Posterior vena cava (tissue), 2 donors: ENCODE measurements at regions not wholly inside any gene's neighbourhood (a gene's known extent, or its start where the extent isn't known, plus 50 kb on each side); places are given as distances from the start of the nearest gene placed in this dataset.
"Not testable (repeated sequence)": the region's sequence is repeated elsewhere in the genome, so short reads cannot be mapped to it uniquely, and the experiment has no call there.

ENCODE experiments used
- DNase-seq: peaks from one replicate; pipeline ENCODE4 v3.0.0-alpha.2; 2020; ENCODE audit warnings: low spot score
- intact Hi-C, 2 donors: fragments of 100-400 bp; cut with DNase I; formaldehyde crosslinking; loops; one replicate each; pipeline versions ENCODE4 v1.14.1 to v1.14.2; 2022 to 2023
- donor health status: DM: yes; HTN: yes; CAD: no.
- donor health status: DM: yes; HTN: yes; CAD: no.

DNA sequence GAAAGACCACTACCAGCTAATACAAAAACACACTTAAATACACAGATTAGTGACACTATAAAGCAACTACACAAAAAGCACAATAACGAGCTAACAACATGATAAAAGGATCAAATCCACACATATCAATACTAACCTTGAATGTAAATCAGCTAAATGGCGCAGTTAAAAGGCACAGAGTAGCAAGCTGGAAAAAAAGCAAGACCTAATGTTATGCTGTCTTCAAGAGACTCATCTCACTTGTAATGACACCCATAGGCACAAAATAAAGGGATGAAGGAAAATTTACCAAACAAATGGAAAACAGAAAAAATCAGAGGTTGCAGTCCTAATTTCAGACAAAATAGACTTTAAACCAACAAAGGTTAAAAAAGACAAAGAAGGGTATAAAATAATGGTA, 86.3 kb downstream of the NUS1 start:
- no peak for DNase-seq
- intact Hi-C loops, result no loop called here

DNA sequence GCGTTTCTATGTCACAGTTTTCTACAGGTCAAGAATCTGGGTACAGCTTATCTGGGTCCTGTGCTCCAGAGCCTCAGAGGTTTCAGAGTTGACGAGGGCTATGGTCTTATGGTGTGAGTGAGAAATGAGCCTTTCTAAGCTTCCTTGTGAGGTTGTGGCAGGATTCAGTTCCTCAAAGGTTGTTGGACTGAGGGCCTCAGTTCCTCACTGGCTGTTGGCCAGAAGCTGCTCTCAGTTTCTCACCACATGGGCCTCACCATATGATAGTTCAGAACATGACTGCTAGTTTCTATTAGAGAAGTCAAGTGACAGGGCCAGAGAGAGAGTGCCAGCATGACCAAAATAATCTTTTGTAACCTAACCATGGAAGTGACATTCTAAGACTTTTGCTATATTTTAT, 96.1 kb downstream of the NUS1 start:
- intact Hi-C loops, result no loop called here
- no peak for DNase-seq

DNA sequence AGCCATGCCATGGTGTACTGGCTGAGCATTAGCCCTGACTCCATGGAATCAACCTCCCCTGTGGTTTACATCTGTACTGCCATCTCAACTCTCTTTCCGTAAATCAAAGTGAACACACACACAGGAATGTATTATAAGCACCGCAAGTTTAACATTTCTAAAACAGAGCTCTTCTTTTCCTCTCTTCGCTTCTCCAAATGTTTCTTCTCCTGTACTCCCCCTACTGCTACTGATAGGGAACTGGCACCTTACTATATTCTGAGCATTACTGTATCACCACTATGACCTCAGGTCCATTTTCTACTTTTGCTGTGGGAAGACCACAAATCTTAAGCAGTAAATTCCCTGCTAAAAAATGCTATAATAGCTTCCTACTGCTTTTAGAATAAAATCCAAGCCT, 101.2 kb downstream of the NUS1 start:
- DNase-seq, result no peak
- intact Hi-C loops, result no loop called here

DNA sequence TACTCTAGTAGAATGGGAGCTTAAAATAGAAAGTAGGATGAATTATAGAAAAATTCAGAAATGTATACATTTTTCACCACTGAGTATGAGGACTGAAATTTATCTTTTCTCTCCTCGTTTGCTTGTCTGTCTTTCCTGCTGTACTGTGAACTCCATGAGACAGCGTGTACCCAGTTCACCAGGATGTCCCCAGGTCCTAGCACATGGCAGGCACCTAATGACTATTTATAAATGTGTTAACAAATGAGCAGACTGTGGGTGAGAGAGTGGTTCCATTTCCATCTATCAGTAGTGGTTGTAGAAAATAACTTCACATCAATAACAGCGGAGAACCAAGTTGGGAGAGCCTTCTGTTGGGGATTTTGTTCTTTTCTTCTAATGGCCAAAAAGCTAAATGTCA, 106.3 kb downstream of the NUS1 start:
- no peak for DNase-seq
- intact Hi-C loops, result no loop called here

DNA sequence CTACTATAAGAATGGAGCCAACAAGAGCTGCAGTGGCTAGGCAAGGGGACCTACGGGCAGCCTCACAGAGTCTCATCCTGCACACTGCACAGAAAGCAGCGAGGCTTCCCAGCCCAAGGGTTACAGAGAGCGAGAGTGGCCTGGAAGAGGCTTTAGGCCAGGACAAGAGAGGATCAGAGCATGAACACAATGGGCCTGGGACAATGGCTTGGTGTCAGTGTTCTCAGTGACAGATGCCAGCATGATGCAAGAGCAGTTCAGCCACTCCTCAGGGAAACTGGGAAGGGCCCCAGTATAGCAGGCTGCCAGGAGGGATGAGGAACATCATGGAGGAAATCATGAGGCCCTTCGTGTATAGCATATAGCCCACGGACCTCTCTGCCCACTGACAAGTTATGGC, 108.0 kb downstream of the NUS1 start:
- no peak for DNase-seq
- intact Hi-C loops, result no loop called here

DNA sequence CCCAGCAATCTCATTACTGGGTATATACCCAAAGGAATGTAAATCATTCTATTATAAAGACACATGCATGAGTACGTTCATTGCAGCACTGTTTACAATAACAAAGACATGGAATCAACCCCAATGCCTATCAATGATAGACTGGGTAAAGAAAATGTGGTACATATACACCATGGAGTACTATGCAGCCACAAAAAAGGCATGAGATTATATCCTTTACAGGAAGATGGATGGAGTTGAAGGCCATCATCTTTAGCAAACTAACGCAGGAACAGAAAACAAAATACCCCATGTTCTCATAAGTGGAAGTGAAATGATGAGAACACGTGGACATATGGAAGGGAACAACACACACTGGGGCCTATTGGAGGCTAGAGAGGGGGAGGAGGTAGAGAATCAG, 115.7 kb downstream of the NUS1 start:
- DNase-seq, result no peak
- intact Hi-C loops, result no loop called here

DNA sequence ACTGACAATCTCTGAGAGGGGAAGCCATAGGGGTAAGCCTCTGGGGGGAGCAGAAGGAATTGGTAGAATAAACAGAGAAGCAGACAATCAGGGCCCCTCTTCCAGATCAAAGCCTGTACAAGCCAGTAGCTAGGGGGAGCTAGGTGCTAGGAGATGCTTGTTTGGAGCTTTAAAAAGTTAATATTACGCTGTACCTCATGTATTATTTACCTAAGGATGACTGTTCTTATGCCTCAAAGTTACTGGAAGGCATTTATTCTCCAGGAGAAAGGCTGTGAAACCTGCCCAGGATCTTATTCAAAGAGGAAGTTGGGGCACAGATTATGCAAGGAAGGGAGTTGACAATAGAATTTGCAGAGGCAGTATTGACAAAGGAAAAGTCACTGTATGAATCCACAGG, 111.8 kb upstream of the SLC35F1 start:
- intact Hi-C loops, result no loop called here
- DNase-seq, result no peak

DNA sequence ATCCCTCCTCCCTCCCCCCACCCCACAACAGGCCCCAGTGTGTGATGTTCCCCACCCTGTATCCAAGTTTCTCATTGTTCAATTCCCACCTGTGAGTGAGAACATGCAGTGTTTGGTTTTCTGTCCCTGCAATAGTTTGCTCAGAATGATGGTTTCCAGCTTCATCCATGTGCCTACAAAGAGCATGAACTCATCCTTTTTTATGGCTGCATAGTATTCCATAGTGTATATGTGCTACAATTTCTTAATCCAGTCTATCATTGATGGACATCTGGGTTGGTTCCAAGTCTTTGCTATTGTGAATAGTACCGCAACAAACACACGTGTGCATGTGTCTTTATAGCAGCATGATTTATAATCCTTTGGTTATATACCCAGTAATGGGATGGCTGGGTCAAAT, 108.2 kb upstream of the SLC35F1 start:
- intact Hi-C loops, DNase-seq: not testable (repeated sequence)

DNA sequence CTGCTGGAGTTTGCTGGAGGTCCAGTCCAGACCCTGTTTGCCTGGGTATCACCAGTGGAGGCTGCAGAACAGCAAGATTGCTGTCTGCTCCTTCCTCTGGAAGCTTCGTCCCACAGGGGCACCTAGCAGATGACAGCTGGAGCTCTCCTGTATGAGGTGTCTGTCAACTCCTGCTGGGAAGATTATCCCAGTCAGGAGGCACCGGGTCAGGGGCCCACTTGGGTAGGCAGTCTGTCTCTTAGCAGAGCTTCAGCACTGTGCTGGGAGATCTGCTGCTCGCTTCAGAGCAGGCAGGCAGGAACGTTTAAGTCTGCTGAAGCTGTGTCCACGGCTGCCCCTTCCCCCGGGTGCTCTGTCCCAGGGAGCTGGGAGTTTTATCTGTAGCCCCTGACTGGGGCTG, 96.8 kb upstream of the SLC35F1 start:
- no peak for DNase-seq
- intact Hi-C loops, result loop anchor here in 1 of 2 donors (10.0 kb wide), 1 partner anchor 115 kb away; no protein-coding TSS in a partner anchor

DNA sequence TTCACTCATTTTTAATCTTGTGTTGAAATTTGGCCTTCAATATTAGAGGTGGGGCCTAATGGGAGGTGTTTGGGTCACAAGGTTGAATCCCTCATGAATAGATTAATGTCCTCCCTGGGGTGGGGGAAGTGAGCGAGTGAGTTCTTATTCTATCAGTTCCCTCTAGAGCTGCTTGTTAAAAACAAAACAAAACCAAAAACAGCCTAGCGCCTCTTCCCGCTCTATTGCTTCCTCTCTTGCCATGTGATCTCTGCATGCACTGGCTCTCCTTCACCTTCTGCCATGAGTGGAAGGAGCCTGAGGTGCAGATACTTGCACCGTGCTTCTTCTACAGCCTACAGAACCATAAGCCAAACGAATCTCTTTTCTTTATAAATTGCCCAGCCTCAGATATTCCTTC, 89.6 kb upstream of the SLC35F1 start:
- no peak for DNase-seq
- intact Hi-C loops, result loop anchor here in 1 of 2 donors (10.0 kb wide), 1 partner anchor 107 kb away; no protein-coding TSS in a partner anchor

DNA sequence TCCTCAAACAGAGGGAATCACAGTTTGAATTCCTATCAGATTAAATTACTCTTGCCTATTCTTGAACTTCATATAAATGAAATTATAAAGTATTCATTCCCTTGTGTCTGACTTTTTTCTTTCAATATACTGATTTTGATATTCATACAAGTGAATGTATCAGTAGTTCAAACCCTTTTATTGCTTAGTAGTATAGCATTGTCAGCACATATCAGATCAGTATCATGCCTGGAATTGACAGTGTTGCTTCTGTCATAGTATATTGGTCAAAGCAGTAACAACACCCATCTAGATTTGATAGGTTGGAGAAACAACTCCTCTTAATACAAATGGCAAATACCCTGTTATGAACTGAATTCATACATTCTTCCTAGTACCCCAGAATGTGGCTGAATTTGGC, 89.1 kb upstream of the SLC35F1 start:
- no peak for DNase-seq
- intact Hi-C loops, result loop anchor here in 1 of 2 donors (10.0 kb wide), 1 partner anchor 107 kb away; no protein-coding TSS in a partner anchor

DNA sequence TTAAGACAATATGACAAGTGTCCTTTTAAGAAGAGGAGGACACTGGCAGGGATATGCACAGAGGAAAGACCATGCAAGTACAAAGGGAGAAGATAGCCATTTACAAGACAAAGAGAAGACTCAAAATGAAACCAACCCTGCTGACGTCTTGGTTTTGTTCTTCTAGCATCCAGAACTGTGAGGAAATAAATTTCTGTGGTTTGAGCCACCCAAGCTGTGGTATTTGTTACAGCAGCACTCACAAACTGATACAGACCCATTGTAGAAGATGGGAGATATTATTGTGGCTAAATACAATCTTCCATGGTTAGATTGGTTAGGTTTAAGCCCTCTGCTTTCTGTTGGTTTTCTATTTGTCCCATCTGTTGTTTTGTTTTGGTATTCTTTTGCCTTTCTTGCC, 88.6 kb upstream of the SLC35F1 start:
- intact Hi-C loops, result loop anchor here in 1 of 2 donors (10.0 kb wide), 1 partner anchor 106 kb away; no protein-coding TSS in a partner anchor
- no peak for DNase-seq

DNA sequence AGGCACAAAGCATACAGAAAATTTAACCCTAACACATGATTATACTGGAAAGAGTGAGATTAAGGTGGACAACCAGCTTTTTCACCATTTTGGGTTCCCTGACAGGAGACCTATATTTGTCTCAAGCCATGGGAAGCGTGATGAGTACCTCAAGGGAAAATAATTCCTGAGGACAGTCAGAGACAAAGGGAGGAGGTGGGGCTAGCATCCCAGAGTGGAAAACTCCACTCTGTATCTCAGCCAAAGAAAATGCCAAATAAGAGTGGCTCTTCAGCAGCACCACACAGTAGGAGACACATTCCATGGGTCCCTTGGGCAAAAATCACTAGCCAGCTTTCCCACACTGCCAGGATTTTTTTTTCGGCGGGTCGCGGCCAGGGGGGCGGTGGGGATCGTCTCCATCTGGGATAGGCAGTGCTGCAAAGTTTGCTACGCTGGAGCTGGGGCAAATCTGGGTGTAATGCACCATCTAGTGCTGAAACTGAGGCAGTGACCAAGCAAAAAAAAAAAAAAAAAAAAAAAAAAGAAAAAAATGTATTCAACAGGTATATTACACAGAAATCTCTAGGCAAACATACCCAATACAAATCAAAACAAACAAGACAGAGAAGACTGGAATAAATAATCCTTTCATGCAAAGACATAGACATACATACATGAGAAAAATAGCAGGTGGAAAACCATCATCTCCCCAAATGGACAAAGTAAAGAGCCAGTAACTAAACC, 77.3 kb upstream of the SLC35F1 start:
- intact Hi-C loops, result no loop called here

DNA sequence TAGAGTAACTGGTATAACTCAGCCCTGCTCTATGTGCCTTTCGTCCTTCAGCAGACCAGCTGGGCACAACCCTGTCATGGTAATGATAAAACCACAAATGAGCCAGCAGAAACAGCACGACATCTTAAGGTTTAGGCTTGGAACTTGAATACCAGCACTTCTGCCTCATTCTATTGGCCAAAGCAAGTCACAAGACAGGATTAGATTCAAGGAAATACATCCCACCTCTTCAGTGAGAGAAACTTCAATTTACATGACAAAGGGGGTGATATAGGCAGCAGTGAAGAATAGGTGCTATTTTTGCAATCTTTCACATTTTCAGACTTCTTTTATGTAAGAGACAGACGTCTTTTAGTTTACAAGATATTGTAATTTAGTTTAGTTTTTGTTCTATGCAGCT, 69.8 kb upstream of the SLC35F1 start:
- no peak for DNase-seq
- intact Hi-C loops, result no loop called here

More for the DNA sequence above, 77.3 kb upstream of the SLC35F1 start:
- no peak for DNase-seq

DNA sequence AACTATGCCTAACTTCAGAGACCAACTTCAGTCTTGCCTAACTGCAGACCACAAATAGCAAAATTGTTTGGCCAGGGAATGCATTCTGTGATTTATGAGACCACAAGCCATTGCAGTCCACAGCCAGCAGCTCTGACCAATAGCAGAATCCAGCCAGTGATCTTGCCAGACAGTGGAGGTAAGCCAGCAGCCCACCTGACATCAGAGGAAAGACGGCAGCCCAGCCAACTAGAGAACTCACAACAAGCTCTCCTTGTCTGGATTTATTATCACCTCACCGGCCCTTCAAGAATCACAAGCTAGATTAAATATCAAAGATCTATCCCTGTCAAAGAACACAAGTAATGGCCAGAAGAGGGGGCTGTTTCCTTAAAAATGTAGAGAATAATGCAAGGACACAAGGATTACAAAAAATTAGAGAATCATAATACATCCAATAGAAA, 66.5 kb upstream of the SLC35F1 start:
- DNase-seq, result no peak
- intact Hi-C loops, result no loop called here

DNA sequence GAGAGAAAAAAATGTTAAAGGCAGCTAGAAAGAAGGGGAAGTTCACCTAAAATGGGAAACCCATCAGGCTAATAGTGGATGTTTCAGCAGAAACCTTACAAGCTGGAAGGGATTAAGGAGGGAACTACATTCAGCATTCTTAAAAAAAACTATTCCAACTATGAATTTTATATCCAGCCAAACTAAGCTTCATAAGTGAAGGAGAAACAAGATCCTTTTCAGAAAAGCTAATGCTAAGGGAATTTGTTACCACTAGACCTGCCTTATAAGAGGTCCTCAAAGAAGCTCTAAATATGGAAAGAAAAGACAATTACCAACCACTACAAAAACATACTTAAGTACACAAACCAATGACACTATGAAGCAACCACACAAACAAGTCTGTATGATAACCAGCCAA, 59.2 kb upstream of the SLC35F1 start:
- no peak for DNase-seq
- intact Hi-C loops, result no loop called here

DNA sequence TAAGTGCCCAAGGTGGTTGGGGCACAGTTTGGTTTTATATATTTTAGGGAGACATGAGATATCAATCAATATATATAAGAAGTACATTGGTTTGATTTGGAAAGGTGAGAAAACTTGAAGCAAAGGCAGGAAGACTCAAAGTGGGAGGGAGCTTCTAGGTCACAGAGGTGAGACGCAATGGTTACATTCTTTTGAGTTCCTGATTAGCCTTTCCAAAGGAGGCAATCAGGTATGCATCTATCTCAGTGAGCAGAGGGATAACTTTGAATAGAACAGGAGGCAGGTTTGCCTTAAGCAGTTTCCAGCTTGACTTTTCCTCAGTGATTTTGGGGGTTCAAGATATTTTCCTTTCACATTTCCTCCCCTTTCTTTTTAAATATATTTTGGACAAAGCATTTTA, 58.0 kb upstream of the SLC35F1 start:
- intact Hi-C loops, result no loop called here
- DNase-seq, result no peak
